GM18909 (cell line): ENCODE measurements at regions not wholly inside any gene's neighbourhood (a gene's known extent, or its start where the extent isn't known, plus 50 kb on each side); places are given as distances from the start of the nearest gene placed in this dataset.
"Not testable (repeated sequence)": the region's sequence is repeated elsewhere in the genome, so short reads cannot be mapped to it uniquely, and the experiment has no call there.

Experiments
- ATAC-seq: cut with Tn5 transposase; IDR thresholded peaks from one replicate; pipeline ENCODE4 v1.9.1; 2021; ENCODE audit warnings: mild to moderate bottlenecking; ENCODE audit not compliant: unreplicated experiment, poor library complexity

DNA sequence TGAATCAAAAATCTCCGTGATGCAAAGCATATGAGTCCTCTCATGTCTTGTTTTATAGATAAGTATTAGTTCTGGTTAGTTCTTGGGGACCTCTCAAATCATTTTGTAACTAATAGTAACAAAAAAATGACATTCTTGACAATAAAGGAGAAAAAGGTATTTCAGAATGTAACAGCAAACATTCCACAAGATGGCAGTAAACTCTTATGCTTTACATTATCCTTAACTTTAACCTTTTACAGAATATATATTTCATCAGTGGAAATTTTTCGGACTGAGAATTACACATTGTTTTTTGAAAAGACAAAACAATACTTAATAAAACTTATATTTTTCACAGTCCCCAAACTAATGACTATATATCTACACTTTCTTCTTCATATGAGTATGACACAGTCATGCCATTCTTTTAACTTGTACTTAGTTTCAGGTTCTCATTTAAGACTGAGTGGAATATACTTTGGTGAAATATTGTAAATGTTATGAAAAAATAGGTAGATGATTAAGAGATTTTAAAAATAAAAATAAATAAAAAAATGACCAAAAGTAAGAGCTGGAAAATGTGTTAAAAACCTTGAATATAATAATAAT is 142.9 kb upstream of the NXPH2 start:
- no peak for ATAC-seq

DNA sequence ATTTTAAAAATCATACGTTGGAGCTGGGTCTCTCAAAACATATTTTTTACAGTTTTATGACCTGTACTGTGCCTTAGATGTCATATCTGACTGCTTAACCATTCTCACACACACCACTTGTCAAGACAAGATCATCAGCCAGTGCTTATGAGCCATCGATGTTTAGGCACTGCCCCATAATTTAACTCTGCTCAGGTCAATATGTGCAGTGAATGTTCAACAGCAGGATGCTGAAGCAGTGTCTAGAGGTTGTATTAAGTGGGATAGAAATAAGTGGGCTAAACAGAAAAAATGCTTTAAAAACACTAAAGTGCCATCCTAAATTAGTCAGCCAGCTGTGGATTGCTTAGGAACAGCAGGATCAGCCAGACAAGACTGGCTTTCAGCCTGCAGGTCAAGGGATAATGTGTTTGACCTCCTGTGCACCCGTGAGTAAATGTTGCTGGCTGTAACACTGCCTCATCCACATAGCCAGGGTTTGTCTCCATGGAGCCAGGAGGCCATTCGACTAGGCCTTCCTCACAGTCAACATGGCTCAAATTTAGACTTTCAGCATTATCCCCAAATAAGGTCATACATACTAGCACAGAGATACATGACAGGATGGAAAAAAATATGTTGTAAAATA is 139.0 kb upstream of the NXPH2 start:
- ATAC-seq, result no peak

DNA sequence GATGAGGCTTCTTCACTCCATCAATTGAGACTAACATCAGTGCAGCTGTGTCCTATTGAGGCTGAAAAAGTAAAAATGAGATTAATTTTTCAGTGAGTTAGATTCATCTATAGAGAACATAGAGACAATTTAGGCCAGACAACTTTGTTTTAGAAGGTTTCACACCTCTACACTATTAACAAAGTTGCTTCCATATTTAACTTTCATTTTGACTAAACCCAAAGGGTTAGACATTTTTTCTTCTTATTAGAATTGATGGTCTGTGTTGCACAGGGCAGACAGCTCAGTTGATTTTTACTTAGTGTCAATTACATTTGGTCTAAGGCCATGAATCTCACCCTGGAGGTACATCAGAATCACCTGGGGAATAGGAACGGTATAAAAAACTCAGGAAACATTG is 130.2 kb upstream of the NXPH2 start:
- ATAC-seq, result peak; percentile 42

DNA sequence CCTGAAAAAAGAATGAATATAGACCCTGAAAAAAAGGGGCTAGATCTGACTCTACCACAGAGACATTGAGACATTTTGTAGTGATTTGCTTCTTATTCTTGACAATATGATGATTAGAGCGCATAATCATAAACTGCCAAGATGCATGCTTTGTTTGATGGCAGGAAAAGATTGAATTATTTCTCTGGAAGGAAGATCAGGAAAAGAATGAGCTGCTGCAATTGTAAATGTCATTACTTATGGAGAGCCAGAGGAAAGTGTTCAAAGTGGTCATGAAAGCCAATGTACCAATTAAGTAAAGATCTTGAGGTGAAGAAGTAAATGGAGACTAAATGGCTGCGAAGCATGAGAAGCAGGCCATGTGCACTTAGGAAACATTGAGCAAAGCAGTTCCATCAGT is 126.4 kb upstream of the NXPH2 start:
- ATAC-seq, result no peak

DNA sequence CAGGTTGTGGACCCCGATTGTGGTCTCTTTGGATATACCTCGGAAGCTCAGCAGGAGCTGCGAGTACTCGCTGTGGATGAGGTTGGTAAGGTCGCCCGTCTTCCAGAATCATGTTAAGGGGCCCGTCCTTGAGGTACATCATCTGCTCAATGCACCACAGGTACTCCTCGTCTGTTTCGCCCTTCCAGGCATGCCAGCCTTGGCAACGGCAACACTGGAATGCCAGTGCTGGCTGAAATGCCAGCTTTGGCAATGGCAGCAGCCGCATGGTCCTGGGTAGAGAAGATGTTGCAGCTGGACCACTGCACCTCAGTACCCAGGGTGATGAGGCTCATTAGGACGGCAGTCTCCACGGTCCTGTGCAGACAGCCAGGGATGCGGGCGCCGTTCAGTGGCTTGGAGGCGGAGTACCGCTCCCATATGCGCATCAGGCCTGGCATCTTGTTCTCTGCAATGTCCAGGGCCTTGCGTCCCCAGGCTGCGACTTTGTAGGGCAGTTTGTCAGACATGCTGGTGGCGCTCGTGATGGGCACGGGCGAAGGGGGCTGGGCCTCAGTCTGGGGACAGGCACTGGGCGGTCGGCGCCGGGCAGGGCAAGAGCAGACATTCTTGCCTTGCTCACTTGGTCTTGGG is 122.2 kb upstream of the NXPH2 start:
- no peak for ATAC-seq

DNA sequence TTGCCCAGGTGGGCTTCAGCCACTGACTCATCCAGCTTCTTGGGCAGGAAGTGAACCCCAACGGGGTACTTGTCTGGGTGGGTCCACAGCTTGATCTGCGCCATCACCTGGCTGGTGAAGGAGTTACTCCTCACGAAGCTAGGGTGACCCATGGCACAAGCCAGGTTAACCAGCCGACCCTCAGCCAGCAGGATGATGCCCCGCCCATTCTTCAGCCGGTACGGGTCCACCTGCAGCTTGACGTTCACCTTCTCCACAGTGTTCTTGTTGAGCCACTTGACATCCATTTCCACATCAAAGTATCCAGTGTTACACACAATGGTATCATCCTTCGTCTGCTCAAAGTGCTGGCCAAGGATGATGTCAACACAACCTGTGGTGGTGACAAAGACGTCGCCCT is 121.3 kb upstream of the NXPH2 start:
- ATAC-seq, result no peak

DNA sequence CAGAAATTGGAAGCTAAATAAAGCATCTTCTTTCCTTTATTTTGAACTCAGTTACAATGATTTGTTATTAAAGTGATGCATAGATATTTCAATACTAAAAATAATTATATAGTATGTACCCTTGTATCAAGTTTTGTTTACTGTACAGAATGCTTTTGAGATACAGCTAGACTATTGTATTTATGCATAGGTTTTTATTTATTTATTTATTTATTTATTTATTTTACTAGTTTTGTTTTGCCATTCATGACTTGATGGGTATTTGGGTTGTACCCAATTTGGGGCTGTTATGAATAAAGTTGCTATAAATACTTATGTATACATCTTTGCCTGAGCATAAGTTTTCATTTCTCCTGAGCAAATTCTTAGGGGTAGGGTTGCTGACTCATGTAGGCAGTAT is 118.7 kb upstream of the NXPH2 start:
- no peak for ATAC-seq

DNA sequence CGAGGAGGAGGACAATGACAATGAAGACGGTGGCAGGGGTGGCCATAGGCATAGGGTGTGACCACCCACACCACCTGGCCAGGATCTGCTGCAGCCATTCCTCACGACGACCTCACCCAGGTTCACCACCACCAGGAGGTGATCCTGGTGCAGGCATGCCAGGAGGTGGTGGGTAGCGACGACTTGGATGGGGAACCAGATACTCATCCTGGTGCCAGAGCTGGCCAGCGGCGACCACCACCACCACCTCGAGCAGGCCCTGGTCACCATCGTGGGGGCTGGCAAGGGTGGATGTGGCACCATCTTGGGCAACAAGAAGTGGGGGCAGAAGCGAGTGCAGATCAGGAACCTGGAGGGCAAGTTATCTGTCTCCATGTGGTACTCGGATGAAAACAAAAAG is 117.1 kb upstream of the NXPH2 start:
- ATAC-seq, result no peak

DNA sequence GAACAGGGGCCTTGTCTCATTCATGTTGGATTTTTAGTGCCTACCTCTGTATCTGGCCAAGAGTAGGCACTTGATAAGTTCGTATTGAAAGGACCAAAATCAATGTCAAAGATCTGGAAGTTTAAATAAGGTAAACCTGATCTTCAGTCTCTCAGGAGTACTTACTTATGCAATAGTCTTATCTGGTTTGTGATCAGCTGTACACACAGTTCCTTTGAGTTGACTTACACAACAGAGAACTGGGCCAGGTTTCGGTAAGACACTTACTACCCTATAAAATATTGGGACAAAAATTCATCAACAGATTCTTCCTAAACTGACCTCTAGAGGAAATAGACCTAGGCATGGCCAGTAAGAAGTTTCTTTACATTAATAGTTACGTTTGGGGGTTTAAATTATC is 113.6 kb upstream of the NXPH2 start:
- ATAC-seq, result no peak

DNA sequence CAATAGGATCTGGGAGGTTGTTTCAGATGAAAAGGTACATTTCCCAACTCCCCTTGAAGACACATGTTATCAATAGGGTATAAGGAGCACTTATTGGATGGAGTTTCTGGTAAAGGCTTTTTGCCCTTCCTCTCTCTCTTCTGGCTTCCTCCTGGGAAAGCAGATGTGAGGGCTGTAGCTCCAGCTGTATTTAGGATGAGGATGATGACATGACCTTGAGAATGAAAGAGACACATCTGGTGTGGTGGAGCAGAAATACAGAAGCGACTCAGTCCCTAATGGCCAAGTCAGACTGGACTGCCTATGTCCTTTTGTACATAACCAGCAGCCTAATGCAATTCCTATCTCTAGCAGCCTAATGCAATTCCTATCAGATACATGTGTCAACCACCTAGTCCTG is 100.9 kb upstream of the NXPH2 start:
- ATAC-seq, result no peak

DNA sequence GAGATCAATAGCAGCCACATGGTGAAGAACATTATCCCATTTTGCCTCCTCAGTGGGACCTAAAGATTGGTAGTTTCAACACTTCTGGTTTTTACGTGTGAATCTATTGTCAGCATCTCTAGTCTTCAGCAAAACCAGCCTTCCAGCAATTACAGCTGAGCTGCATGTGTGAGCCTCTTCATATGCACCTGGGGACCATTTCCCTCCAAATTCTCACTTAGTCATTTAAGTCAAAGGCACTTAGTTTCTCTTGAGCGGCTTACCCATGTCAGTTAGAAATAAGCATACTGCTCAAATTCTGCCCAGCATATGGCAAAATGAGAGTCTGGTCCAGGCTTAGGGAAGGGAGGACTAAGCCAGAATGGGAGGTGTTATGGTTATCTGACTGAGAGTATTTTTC is 99.7 kb upstream of the NXPH2 start:
- ATAC-seq, result no peak

DNA sequence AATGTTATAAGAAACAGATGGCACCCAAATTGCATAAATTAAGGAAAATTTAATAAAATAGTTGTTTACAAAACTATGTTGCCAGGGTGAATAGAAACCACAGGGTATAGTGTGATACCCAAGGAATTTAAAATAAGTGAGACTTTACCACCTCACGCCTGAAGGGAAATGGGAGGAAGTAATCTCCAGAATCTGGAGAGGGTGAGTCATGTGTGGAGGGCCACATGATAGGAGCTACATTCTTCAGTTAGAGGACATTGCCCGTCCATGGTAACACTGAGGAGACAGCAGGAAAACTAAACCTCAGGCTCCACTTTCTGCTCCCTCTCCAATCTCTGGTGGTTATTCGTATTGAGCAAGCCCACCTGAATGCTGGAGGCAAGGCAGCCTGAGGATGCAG is 97.2 kb upstream of the NXPH2 start:
- no peak for ATAC-seq

DNA sequence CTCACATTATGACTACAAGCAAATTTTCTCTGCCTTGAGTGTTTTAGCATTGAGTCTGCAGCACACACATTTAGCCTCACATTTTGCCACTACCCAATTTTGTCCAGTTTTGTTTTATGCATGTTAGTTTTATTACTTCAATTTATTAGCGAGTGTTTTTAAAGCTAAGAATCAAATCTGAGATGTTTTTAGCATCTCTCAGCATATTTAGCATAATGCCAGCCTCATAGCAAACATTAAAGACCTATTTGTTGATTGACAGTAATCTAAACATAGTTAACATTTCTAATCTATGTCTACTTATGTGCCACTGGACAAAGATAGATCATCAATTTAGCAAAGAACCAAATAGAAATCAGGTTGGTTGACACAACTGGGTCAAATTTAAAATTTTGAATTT is 94.1 kb upstream of the NXPH2 start:
- no peak for ATAC-seq

DNA sequence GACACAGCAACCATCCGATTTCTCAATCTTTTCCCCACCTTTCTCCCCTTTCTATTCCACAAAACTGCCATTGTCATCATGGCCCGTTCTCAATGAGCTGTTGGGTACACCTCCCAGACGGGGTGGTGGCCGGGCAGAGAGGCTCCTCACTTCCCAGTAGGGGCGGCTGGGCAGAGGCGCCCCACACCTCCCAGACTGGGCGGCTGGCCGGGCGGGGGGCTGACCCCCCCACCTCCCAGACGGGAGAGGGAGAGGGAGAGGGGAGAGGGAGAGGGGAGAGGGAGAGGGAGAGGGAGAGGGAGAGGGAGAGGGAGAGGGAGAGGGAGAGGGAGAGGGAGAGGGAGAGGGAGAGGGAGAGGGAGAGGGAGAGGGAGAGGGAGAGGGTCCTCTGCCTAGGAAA is 91.9 kb upstream of the NXPH2 start:
- ATAC-seq, result not testable (repeated sequence)

DNA sequence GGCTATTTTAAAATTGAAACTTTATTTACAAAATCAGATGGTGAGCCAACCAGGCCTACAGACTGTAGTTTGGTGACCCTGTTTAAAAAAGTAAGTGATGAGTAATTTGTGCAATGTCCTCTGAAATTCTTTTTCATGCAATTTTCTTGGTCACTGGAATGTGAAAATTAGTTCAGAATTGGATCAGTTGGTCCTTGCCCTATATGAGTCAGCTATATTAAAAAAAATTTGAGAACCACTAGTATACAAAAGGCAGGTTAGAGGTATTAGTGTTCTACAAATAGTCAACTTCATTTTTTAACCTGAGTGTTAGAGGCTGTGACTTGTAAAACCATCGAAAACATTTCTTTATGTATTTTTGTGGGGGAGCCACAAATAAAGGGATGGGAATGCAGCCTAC is 91.1 kb upstream of the NXPH2 start:
- no peak for ATAC-seq

DNA sequence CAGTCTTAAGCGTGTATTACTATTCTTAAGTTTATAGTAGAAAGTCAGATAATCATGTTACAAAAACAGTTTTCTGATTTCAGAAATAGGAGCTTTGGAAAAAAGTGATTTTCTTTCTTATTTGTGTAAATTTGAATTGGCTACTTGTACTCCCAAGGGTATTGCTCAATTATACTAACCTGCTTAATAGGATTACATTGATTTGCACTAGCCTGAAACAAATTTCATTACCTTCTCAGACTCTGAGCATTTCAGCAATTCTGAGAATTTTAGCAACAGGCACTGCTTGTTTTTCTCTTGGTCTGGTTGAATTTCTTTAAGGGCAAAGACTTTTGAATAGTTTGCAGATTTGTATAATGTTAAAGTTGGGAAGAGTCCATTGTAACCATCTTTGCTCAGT is 87.2 kb upstream of the NXPH2 start:
- no peak for ATAC-seq

DNA sequence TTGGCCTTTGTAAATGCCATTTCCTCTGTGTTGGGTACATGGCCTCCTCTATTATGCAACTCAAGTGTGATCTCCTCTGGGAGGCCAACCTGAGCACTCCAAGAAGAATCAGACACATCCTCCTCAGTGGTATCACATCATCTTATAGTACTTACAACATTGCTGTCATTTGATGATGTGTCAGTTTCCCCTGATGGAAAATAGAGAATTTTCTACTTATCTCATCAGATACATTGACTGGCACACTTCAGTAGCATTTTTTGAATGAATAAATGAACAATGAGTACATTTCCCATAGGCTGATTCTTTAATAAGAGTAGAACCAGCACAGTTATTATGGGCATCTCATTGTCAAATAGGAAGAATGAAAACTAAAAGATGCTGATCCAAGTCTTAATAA is 86.6 kb upstream of the NXPH2 start:
- no peak for ATAC-seq

DNA sequence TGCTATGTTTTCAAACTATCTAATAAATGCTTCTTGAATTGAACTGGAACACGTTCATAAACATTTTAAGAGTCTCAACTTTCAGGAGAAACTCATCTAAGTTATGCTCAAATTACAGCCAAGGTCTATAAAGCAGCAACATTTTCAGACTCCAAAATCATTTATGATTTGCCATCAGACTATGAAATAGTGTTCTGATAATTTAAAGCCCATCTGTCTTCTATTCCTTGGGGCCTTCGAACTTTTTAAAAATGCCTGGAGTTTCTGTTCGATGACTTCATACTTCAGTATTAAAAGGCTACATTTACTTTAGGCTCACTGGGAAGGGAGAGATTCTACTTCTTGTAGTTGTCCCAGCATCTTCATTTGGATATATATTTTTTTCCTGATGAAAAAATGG is 73.6 kb upstream of the NXPH2 start:
- ATAC-seq, result no peak

DNA sequence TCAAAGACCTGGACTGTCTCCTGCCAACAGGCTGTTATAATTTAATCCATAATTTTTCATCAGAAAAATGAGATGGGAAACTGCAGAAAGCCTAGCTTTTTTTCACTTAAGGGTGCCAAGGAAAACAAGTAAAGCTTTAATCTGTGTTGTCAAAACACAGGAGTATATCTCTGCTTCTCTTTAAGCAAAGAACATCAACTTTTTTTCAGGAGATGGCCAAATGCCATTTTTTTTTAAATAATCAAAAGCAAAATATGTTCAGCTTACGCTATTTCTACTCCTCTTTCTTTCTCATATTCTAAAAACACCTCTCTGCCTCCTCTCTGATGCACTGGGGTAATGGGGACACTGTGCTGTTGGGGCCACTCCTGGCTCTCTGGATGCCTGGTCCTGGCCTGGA is 73.1 kb upstream of the NXPH2 start:
- no peak for ATAC-seq

DNA sequence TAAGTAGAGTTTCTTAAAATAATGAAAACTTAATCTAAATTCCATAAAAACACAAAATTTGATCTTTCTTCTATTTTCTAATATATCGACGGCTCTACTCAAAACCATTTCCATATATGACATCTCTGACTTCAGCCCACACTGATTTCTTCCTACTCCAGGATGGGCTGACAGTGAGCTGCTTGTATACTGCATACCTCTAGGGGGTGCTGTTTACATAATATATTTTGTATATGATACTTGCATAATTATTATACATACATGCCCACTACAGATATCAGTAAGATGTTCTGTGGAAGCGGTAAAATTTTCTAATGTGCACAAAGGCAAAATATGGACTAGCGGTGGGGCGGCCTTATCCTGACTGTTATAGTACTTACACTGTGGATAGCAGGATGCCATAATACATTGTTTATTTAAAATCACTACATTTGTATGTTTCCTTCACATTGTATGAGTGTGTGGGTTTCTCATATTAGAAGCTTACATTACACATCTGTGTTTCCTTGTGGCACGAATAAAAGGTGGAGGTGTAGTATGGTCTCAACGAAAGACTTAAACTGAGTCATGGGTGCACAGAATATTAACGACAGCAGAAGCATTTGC is 66.1 kb upstream of the NXPH2 start:
- peak; percentile 96 for ATAC-seq

DNA sequence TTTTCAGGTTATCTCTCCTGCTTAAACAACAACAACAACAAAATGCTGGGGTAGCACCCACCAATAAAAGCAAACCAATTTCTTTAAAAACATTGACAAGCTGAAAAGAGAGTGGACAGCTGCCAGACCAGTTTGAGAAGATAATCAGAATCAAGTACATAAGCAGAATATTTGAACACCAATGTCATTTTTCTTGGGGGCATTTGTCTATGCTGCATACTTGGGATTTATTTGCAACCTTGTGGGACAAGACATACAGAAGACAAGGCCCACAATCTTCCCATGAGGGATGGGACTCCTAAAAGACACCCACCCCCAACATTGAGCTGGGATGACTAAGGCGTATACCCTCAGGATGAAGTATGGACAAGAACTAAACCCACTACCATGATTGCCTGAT is 62.2 kb upstream of the NXPH2 start:
- no peak for ATAC-seq

DNA sequence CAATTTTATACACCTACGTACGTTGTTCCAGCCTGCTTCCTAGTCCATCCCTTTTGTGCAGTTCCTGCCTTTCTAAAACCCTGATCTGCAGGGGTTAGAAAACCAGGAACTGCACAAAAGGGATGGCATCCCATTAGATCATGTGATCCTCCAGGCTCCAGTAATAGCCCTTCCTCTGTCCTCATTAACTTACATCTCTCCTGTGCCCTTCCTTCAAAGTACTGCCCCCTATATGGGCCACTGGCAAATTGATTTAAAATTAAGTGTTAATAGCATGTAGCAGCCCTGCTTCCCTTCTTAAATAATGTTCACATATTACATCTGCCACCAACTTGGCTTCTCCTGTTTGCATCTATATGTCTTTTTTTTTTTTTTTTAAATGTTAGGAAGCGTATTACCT is 61.3 kb upstream of the NXPH2 start:
- no peak for ATAC-seq
